IMR-90 (cell line): ENCODE measurements at regions not wholly inside any gene's neighbourhood (a gene's known extent, or its start where the extent isn't known, plus 50 kb on each side); places are given as distances from the start of the nearest gene placed in this dataset.

Source experiments
- ATAC-seq: fragments of 200-7000 bp; cut with Tn5 transposase; 2 replicates; pipeline ENCODE4 v1.9.1; 2020; ENCODE audit warnings: low read depth, mild to moderate bottlenecking, moderate library complexity
- BruUV-seq: library from RNA; stranded (reverse); fragments of 400-500 nt; replicated peaks from 2 replicates; lab custom pipeline; 2021; lab: Mats Ljungman, UMichigan
- CTCF ChIA-PET: fragments of 300-600 bp; formaldehyde crosslinking; extraction: SDS; loops from one replicate; lab custom pipeline; 2021; ENCODE audit warnings: antibody characterized with exemption; lab: Yijun Ruan, JAX
- POLR2A ChIA-PET: fragments of 300-600 bp; sonication (Branson Sonifier 250); formaldehyde crosslinking; loops from one replicate; lab custom pipeline; 2022; ENCODE audit warnings: antibody characterized with exemption; ENCODE audit not compliant: unreplicated experiment; lab: Charles Lee
- DNase-seq: peaks from one replicate; pipeline ENCODE4 v3.0.0; 2013
- H2AFZ ChIP-seq: replicated peaks from 2 replicates; pipeline ENCODE3; 2013; ENCODE audit warnings: low read length, mild to moderate bottlenecking; ENCODE audit not compliant: poor library complexity
- H2AK5ac ChIP-seq: 2 replicates; pipeline ENCODE4 v1.6.1; 2013; ENCODE audit warnings: low read depth, low read length, inconsistent platforms
- H2AK9ac ChIP-seq: replicated peaks from 2 replicates; pipeline ENCODE3; 2013; ENCODE audit warnings: mild to moderate bottlenecking, low read depth, low read length, moderate library complexity; ENCODE audit not compliant: poor library complexity
- H2BK120ac ChIP-seq: 2 replicates; pipeline ENCODE4 v1.6.1; 2013; ENCODE audit warnings: low read depth, low read length, inconsistent platforms
- H2BK15ac ChIP-seq: 3 replicates; pipeline ENCODE4 v1.6.1; 2013; ENCODE audit warnings: low read depth, low read length, inconsistent platforms
- H2BK20ac ChIP-seq: 2 replicates; pipeline ENCODE4 v1.6.1; 2013; ENCODE audit warnings: low read depth, mild to moderate bottlenecking, inconsistent platforms, low read length, moderate library complexity
- H2BK5ac ChIP-seq: 2 replicates; pipeline ENCODE4 v1.6.1; 2013; ENCODE audit warnings: mild to moderate bottlenecking, low read depth, low read length, inconsistent platforms; ENCODE audit not compliant: poor library complexity, severe bottlenecking
- H3K14ac ChIP-seq: replicated peaks from 2 replicates; pipeline ENCODE4 v1.6.1; 2013; ENCODE audit warnings: low read depth, low read length, inconsistent platforms
- H3K18ac ChIP-seq: 2 replicates; pipeline ENCODE4 v1.6.1; 2013; ENCODE audit warnings: low read depth, low read length, control low read depth
- H3K23ac ChIP-seq: 2 replicates; pipeline ENCODE4 v1.6.1; 2013; ENCODE audit warnings: low read depth, low read length, inconsistent platforms
- H3K27ac ChIP-seq: 2 replicates; pipeline ENCODE4 v1.5.1; 2013; ENCODE audit warnings: mild to moderate bottlenecking, control low read depth, low read length; ENCODE audit not compliant: insufficient read depth
- H3K27me3 ChIP-seq: 2 replicates; pipeline ENCODE4 v1.6.1; 2013; ENCODE audit warnings: low read length; ENCODE audit not compliant: control insufficient read depth, insufficient read depth
- H3K36me3 ChIP-seq: 2 replicates; pipeline ENCODE4 v1.6.1; 2013; ENCODE audit warnings: low read length, mixed read lengths; ENCODE audit not compliant: control insufficient read depth, insufficient read depth
- H3K4ac ChIP-seq: 2 replicates; pipeline ENCODE4 v1.6.1; 2013; ENCODE audit warnings: low read depth, low read length, inconsistent platforms
- H3K4me1 ChIP-seq: 2 replicates; pipeline ENCODE4 v1.6.1; 2013; ENCODE audit warnings: low read length, mixed read lengths; ENCODE audit not compliant: control insufficient read depth, insufficient read depth
- H3K4me2 ChIP-seq: 2 replicates; pipeline ENCODE4 v1.6.1; 2013; ENCODE audit warnings: low read depth, mild to moderate bottlenecking, control low read depth, low read length, moderate library complexity
- H3K4me3 ChIP-seq: 2 replicates; pipeline ENCODE4 v1.5.1; 2013; ENCODE audit warnings: low read depth, mild to moderate bottlenecking, control low read depth, low read length, moderate library complexity; ENCODE audit not compliant: insufficient read depth
- H3K56ac ChIP-seq: 2 replicates; pipeline ENCODE4 v1.6.1; 2013; ENCODE audit warnings: low read length, inconsistent platforms; ENCODE audit not compliant: insufficient read depth; ENCODE audit errors: extremely low read depth
- H3K79me1 ChIP-seq, 2 experiments: 2 replicates each; pipeline ENCODE4 v1.6.1; 2013; ENCODE audit warnings: low read length in 2 of 2, inconsistent platforms in 1 of 2, low read depth in 1 of 2
- H3K9ac ChIP-seq: 2 replicates; pipeline ENCODE4 v1.6.1; 2013; ENCODE audit warnings: low read depth, low read length, control low read depth
- H3K9me1 ChIP-seq: 2 replicates; pipeline ENCODE4 v1.6.1; 2013; ENCODE audit warnings: low read length, inconsistent platforms; ENCODE audit not compliant: insufficient read depth
- H3K9me3 ChIP-seq: 2 replicates; pipeline ENCODE4 v1.6.1; 2013; ENCODE audit warnings: low read length; ENCODE audit not compliant: control insufficient read depth, insufficient read depth
- H4K20me1 ChIP-seq: 2 replicates; pipeline ENCODE4 v1.6.1; 2013; ENCODE audit warnings: low read length, inconsistent platforms; ENCODE audit not compliant: insufficient read depth
- H4K5ac ChIP-seq: 2 replicates; pipeline ENCODE4 v1.6.1; 2013; ENCODE audit warnings: mild to moderate bottlenecking, low read depth, low read length, control low read depth
- H4K8ac ChIP-seq, 2 experiments: 2 replicates each; pipeline ENCODE4 v1.6.1; 2013; ENCODE audit warnings: low read depth in 2 of 2, low read length in 2 of 2, control low read depth in 1 of 2, inconsistent platforms in 1 of 2
- H4K91ac ChIP-seq: 2 replicates; pipeline ENCODE4 v1.6.1; 2013; ENCODE audit warnings: low read depth, low read length, inconsistent platforms; ENCODE audit not compliant: insufficient read depth
- BHLHE40 ChIP-seq: fragments of 150-350 bp; IDR thresholded peaks from 2 replicates; pipeline ENCODE4 v1.6.1; 2016; ENCODE audit warnings: mild to moderate bottlenecking, low read depth, low read length
- CEBPB ChIP-seq: IDR thresholded peaks from 2 replicates; pipeline ENCODE4 v1.6.1; 2012; ENCODE audit warnings: low read depth, low read length, improper control_type of control experiment
- CHD1 ChIP-seq: IDR thresholded peaks from 2 replicates; pipeline ENCODE4 v1.6.1; 2012; ENCODE audit warnings: low read depth, low read length, improper control_type of control experiment
- MAFK ChIP-seq: IDR thresholded peaks from 2 replicates; pipeline ENCODE4 v1.6.1; 2012; ENCODE audit warnings: low read depth, low read length, improper control_type of control experiment
- NFE2L2 ChIP-seq: fragments of 150-350 bp; IDR thresholded peaks from 2 replicates; pipeline ENCODE4 v1.6.1; 2016; ENCODE audit warnings: low read depth, mild to moderate bottlenecking, low read length
- POLR2A ChIP-seq: IDR thresholded peaks from 2 replicates; pipeline ENCODE4 v1.6.1; 2012; ENCODE audit warnings: mild to moderate bottlenecking, low read depth, low read length
- RCOR1 ChIP-seq: IDR thresholded peaks from 2 replicates; pipeline ENCODE4 v1.6.1; 2012; ENCODE audit warnings: mild to moderate bottlenecking, low read length, improper control_type of control experiment; ENCODE audit not compliant: insufficient replicate concordance
- RFX5 ChIP-seq: IDR thresholded peaks from 2 replicates; pipeline ENCODE4 v1.8.0; 2012; ENCODE audit warnings: low read depth, mild to moderate bottlenecking, low read length, moderate library complexity
- SMC3 ChIP-seq: fragments of 150-350 bp; IDR thresholded peaks from 2 replicates; pipeline ENCODE4 v1.6.1; 2016; ENCODE audit warnings: low read depth, mild to moderate bottlenecking, antibody characterized with exemption, low read length, moderate library complexity
- USF2 ChIP-seq: fragments of 150-350 bp; IDR thresholded peaks from 2 replicates; pipeline ENCODE4 v1.6.1; 2017; ENCODE audit warnings: mild to moderate bottlenecking, antibody characterized with exemption, low read length, low read depth
- dilution Hi-C: fragments of 300-500 bp; cut with HindIII; formaldehyde crosslinking; loops from one replicate; pipeline ENCODE4 v1.14.3; 2018; ENCODE audit warnings: low sequenced_read_pairs; ENCODE audit not compliant: unreplicated experiment
- in situ Hi-C: fragments of 300-500 bp; cut with MboI; formaldehyde crosslinking; loops from 3 replicates; pipeline ENCODE4 v1.14.3; 2019; ENCODE audit warnings: low sequenced_read_pairs, inconsistent platforms, mixed read lengths
- intact Hi-C: fragments of 100-400 bp; cut with micrococcal nuclease; formaldehyde crosslinking; loops from 2 replicates; pipeline ENCODE4 v1.10.0; 2022
- TF ChIP-seq, protein P1 (sequence below): fragments of 150-350 bp; IDR thresholded peaks from 2 replicates; pipeline ENCODE4 v1.6.1; 2016; ENCODE audit warnings: low read depth, mild to moderate bottlenecking, low read length, moderate library complexity, borderline replicate concordance
- TF ChIP-seq, protein P2 (sequence below): conservative IDR thresholded peaks from 2 replicates; pipeline ENCODE4 v1.5.1; 2012; ENCODE audit warnings: mild to moderate bottlenecking, low read depth, low read length, improper control_type of control experiment

- no peak overlapping the region for H3K14ac ChIP-seq
- no peak overlapping the region for H3K4me2 ChIP-seq
- H2BK15ac ChIP-seq = peak overlapping the region; percentile 68; the same call in 2 of the 3 replicates
- dilution Hi-C loops (no loop called here), intact Hi-C loops (loop anchor here (5.0 kb wide), 1 partner anchor 1221 kb away; no protein-coding TSS in a partner anchor), in situ Hi-C loops (no loop called here)
- H3K9me1 ChIP-seq = no peaks in the 10 kb centered on the region
- no peak overlapping the region; the same call in 1 of the 2 replicates for H3K18ac ChIP-seq
- H3K27me3 ChIP-seq = no peaks in the 10 kb centered on the region
- no peak for DNase-seq
- H3K9me3 ChIP-seq = peaks cover 16% of the 10 kb centered on the region
- ChIA-PET CTCF (no interaction called here), POLR2A (no interaction called here)
- peaks cover 4% of the 10 kb centered on the region for H3K4me1 ChIP-seq
- H3K27ac ChIP-seq = no peak overlapping the region
- ATAC-seq = no peak
- H4K8ac ChIP-seq = no peak overlapping the region
- peak overlapping the region; percentile 18; the same call in 1 of the 2 replicates for H2BK120ac ChIP-seq
- no peaks in the 10 kb centered on the region for H3K36me3 ChIP-seq
- no peak overlapping the region; the same call in 1 of the 2 replicates for H4K5ac ChIP-seq
- H2AK5ac ChIP-seq = no peak overlapping the region
- H3K9ac ChIP-seq = no peak overlapping the region
- no peak overlapping the region for H2BK5ac ChIP-seq
- H2AK9ac ChIP-seq = no peak overlapping the region
- no peaks in the 10 kb centered on the region for H3K79me1 ChIP-seq
- peak overlapping the region; percentile 28; the same call in 1 of the 2 replicates for H2BK20ac ChIP-seq
- TF ChIP-seq MAFK (no peak), RFX5 (no peak), RCOR1 (no peak), BHLHE40 (no peak), NFE2L2 (no peak), USF2 (no peak), POLR2A (no peak), CHD1 (no peak), SMC3 (no peak), CEBPB (no peak)
- TF ChIP-seq, protein P1, sequence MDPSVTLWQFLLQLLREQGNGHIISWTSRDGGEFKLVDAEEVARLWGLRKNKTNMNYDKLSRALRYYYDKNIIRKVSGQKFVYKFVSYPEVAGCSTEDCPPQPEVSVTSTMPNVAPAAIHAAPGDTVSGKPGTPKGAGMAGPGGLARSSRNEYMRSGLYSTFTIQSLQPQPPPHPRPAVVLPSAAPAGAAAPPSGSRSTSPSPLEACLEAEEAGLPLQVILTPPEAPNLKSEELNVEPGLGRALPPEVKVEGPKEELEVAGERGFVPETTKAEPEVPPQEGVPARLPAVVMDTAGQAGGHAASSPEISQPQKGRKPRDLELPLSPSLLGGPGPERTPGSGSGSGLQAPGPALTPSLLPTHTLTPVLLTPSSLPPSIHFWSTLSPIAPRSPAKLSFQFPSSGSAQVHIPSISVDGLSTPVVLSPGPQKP = no peak
- TF ChIP-seq, protein P2, sequence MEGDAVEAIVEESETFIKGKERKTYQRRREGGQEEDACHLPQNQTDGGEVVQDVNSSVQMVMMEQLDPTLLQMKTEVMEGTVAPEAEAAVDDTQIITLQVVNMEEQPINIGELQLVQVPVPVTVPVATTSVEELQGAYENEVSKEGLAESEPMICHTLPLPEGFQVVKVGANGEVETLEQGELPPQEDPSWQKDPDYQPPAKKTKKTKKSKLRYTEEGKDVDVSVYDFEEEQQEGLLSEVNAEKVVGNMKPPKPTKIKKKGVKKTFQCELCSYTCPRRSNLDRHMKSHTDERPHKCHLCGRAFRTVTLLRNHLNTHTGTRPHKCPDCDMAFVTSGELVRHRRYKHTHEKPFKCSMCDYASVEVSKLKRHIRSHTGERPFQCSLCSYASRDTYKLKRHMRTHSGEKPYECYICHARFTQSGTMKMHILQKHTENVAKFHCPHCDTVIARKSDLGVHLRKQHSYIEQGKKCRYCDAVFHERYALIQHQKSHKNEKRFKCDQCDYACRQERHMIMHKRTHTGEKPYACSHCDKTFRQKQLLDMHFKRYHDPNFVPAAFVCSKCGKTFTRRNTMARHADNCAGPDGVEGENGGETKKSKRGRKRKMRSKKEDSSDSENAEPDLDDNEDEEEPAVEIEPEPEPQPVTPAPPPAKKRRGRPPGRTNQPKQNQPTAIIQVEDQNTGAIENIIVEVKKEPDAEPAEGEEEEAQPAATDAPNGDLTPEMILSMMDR = no peak
- no peak overlapping the region for H3K56ac ChIP-seq
- H2AFZ ChIP-seq = no peak overlapping the region
- no peak overlapping the region for H3K23ac ChIP-seq
- BruUV-seq = no TSS peak
- no peak overlapping the region for H4K91ac ChIP-seq
- no peak overlapping the region for H3K4me3 ChIP-seq
- no peaks in the 10 kb centered on the region for H4K20me1 ChIP-seq
- H3K4ac ChIP-seq = no peak overlapping the region
Observed at GRCh38 chr6:140341272-140341671, 966.8 kb upstream of the CITED2 start.
